WERI-Rb-1 (cell line): ENCODE measurements at regions not wholly inside any gene's neighbourhood (a gene's known extent, or its start where the extent isn't known, plus 50 kb on each side); places are given as distances from the start of the nearest gene placed in this dataset.

ENCODE experiments used
- DNase-seq: peaks from one replicate; pipeline ENCODE4 v3.0.0-alpha.2; 2020
- H3K27ac ChIP-seq: fragments of 250-450 bp; sonication (Bioruptor Pico); 2 replicates; pipeline ENCODE4 v1.5.1; 2020; ENCODE audit warnings: mild to moderate bottlenecking, moderate library complexity
- H3K27me3 ChIP-seq: fragments of 250-450 bp; sonication (Bioruptor Pico); 2 replicates; pipeline ENCODE4 v1.5.1; 2021; ENCODE audit warnings: mild to moderate bottlenecking, low read depth, moderate library complexity; ENCODE audit not compliant: insufficient read depth, severe bottlenecking
- H3K36me3 ChIP-seq: fragments of 250-450 bp; sonication (Bioruptor Pico); 2 replicates; pipeline ENCODE4 v1.5.1; 2020; ENCODE audit warnings: mild to moderate bottlenecking, moderate library complexity
- H3K4me3 ChIP-seq: 2 replicates; pipeline ENCODE4 v1.5.1; 2011; ENCODE audit warnings: low read depth, mild to moderate bottlenecking, control low read depth, low read length
- H3K9me3 ChIP-seq: fragments of 250-450 bp; sonication (Bioruptor Pico); 2 replicates; pipeline ENCODE4 v1.5.1; 2021; ENCODE audit warnings: mild to moderate bottlenecking, moderate library complexity; ENCODE audit not compliant: severe bottlenecking
- CTCF ChIP-seq: IDR thresholded peaks from 2 replicates; pipeline ENCODE4 v1.5.1; 2011; ENCODE audit warnings: low read depth, mild to moderate bottlenecking, control low read depth, inconsistent platforms, low read length

- Histone ChIP-seq H3K4me3 (no peak overlapping the region), H3K9me3 (no peaks in the 10 kb centered on the region), H3K27me3 (no peaks in the 10 kb centered on the region), H3K27ac (no peak overlapping the region), H3K36me3 (no peaks in the 10 kb centered on the region)
- TF ChIP-seq CTCF = peak; percentile 54
- peak; percentile 53 for DNase-seq
These were observed 1977.7 kb upstream of the LRRTM1 start for GRCh38 chr2:82282111-82282882.

- no peaks in the 10 kb centered on the region for H3K36me3 ChIP-seq
- no peaks in the 10 kb centered on the region for H3K9me3 ChIP-seq
- no peak for DNase-seq
- H3K27me3 ChIP-seq = no peaks in the 10 kb centered on the region
- no peak overlapping the region for H3K27ac ChIP-seq
- no peak for TF ChIP-seq CTCF
- H3K4me3 ChIP-seq = no peak overlapping the region
These were observed 1974.8 kb upstream of the LRRTM1 start for GRCh38 chr2:82279367-82279766.

GRCh38 chr2:82278416-82278815, 1973.9 kb upstream of the LRRTM1 start:
- no peaks in the 10 kb centered on the region for H3K36me3 ChIP-seq
- no peak for TF ChIP-seq CTCF
- no peaks in the 10 kb centered on the region for H3K27me3 ChIP-seq
- DNase-seq = no peak
- H3K4me3 ChIP-seq = no peak overlapping the region
- H3K27ac ChIP-seq = no peak overlapping the region
- no peaks in the 10 kb centered on the region for H3K9me3 ChIP-seq

GRCh38 chr2:82275599-82275998, 1971.0 kb upstream of the LRRTM1 start:
- Histone ChIP-seq H3K27ac (no peak overlapping the region), H3K27me3 (no peaks in the 10 kb centered on the region), H3K4me3 (no peak overlapping the region), H3K9me3 (no peaks in the 10 kb centered on the region), H3K36me3 (no peaks in the 10 kb centered on the region)
- no peak for TF ChIP-seq CTCF
- no peak for DNase-seq

- Histone ChIP-seq H3K36me3 (no peaks in the 10 kb centered on the region), H3K9me3 (no peaks in the 10 kb centered on the region)
- no peak for TF ChIP-seq CTCF
These were observed 1963.9 kb upstream of the LRRTM1 start for GRCh38 chr2:82268446-82268845.

GRCh38 chr2:82260521-82260920, 1956.0 kb upstream of the LRRTM1 start:
- no peak overlapping the region for H3K27ac ChIP-seq
- no peak overlapping the region for H3K4me3 ChIP-seq
- no peaks in the 10 kb centered on the region for H3K27me3 ChIP-seq
- DNase-seq = no peak
- no peaks in the 10 kb centered on the region for H3K9me3 ChIP-seq
- TF ChIP-seq CTCF = no peak
- H3K36me3 ChIP-seq = no peaks in the 10 kb centered on the region

More at GRCh38 chr2:82268446-82268845, 1963.9 kb upstream of the LRRTM1 start:
- H3K27ac ChIP-seq = no peak overlapping the region
- no peaks in the 10 kb centered on the region for H3K27me3 ChIP-seq
- H3K4me3 ChIP-seq = no peak overlapping the region
- DNase-seq = no peak
